NCI-H748 (cell line): ENCODE measurements at regions not wholly inside any gene's neighbourhood (a gene's known extent, or its start where the extent isn't known, plus 50 kb on each side); places are given as distances from the start of the nearest gene placed in this dataset.
"Not testable (repeated sequence)": the region's sequence is repeated elsewhere in the genome, so short reads cannot be mapped to it uniquely, and the experiment has no call there.

ENCODE experiments used
- DNase-seq: peaks from one replicate; lab custom pipeline; 2025; ENCODE audit not compliant: unreplicated experiment; lab: John Stamatoyannopoulos, UW

GRCh38 chr22:46040471-46041465, 63.8 kb upstream of the WNT7B start:
- DNase-seq: no peak

GRCh38 chr22:46041642-46042041, 64.7 kb upstream of the WNT7B start:
- no peak for DNase-seq

GRCh38 chr22:46042786-46043185, 65.8 kb upstream of the WNT7B start:
- DNase-seq: no peak

GRCh38 chr22:46043339-46043738, 66.4 kb upstream of the WNT7B start:
- DNase-seq: no peak

GRCh38 chr22:46043816-46044620, 67.1 kb upstream of the WNT7B start:
- DNase-seq: no peak

- DNase-seq: no peak
Observed at GRCh38 chr22:46044621-46045458, 67.9 kb upstream of the WNT7B start.

- no peak for DNase-seq
Observed at GRCh38 chr22:46045459-46046298, 68.7 kb upstream of the WNT7B start.

- DNase-seq: no peak
Observed at GRCh38 chr22:46046299-46046685, 69.3 kb upstream of the WNT7B start.

- DNase-seq: no peak
Observed at GRCh38 chr22:46047226-46047625, 70.3 kb upstream of the WNT7B start.

GRCh38 chr22:46047841-46048595, 71.1 kb upstream of the WNT7B start:
- no peak for DNase-seq

GRCh38 chr22:46048661-46049060, 71.7 kb upstream of the WNT7B start:
- not testable (repeated sequence) for DNase-seq

- no peak for DNase-seq
Observed at GRCh38 chr22:46049726-46050450, 72.9 kb upstream of the WNT7B start.

GRCh38 chr22:46050451-46050845, 73.5 kb upstream of the WNT7B start:
- DNase-seq: no peak

- no peak for DNase-seq
Observed at GRCh38 chr22:46050916-46051614, 74.1 kb upstream of the WNT7B start.

GRCh38 chr22:46051646-46052045, 74.7 kb upstream of the WNT7B start:
- DNase-seq: no peak

- no peak for DNase-seq
Observed at GRCh38 chr22:46052331-46052771, 75.4 kb upstream of the WNT7B start.

GRCh38 chr22:46052801-46053562, 76.0 kb upstream of the WNT7B start:
- DNase-seq: peak; percentile 84
